Neural cell (in vitro differentiated cells): ENCODE measurements at regions not wholly inside any gene's neighbourhood (a gene's known extent, or its start where the extent isn't known, plus 50 kb on each side); places are given as distances from the start of the nearest gene placed in this dataset.

Source experiments
- EP300 ChIP-seq: fragments of 450-650 bp; conservative IDR thresholded peaks from 2 replicates; pipeline ENCODE4 v1.6.1; 2014; ENCODE audit warnings: antibody characterized with exemption, mild to moderate bottlenecking, moderate library complexity; ENCODE audit not compliant: poor library complexity, severe bottlenecking
- EZH2 ChIP-seq: fragments of 200-600, 300-800 bp; shearing (Covaris generic), sonication (generic); IDR thresholded peaks from 2 replicates; pipeline ENCODE4 v1.6.1; 2014; ENCODE audit warnings: antibody characterized with exemption, low read length, borderline replicate concordance, mild to moderate bottlenecking; ENCODE audit not compliant: insufficient read depth, poor library complexity, severe bottlenecking
- MXI1 ChIP-seq: fragments of 450-650 bp; conservative IDR thresholded peaks from 2 replicates; pipeline ENCODE4 v1.6.1; 2014; ENCODE audit warnings: antibody characterized with exemption, mild to moderate bottlenecking; ENCODE audit not compliant: poor library complexity, severe bottlenecking
- POLR2AphosphoS5 ChIP-seq: IDR thresholded peaks from 2 replicates; pipeline ENCODE4 v1.6.1; 2012
- SMC3 ChIP-seq: fragments of 450-650 bp; conservative IDR thresholded peaks from 2 replicates; pipeline ENCODE4 v1.6.1; 2014; ENCODE audit warnings: antibody characterized with exemption, mild to moderate bottlenecking, moderate library complexity; ENCODE audit not compliant: poor library complexity
- TF ChIP-seq, protein P1 (sequence below): fragments of 450-650 bp; IDR thresholded peaks from 2 replicates; pipeline ENCODE4 v1.5.1; 2014; ENCODE audit warnings: antibody characterized with exemption, mild to moderate bottlenecking, moderate library complexity; ENCODE audit not compliant: poor library complexity, severe bottlenecking
- TF ChIP-seq, protein P2 (sequence below): IDR thresholded peaks from 2 replicates; pipeline ENCODE4 v1.6.1; 2012; ENCODE audit warnings: borderline replicate concordance

- TF ChIP-seq EZH2 (no peak), MXI1 (no peak), POLR2AphosphoS5 (no peak), EP300 (no peak), SMC3 (no peak)
- TF ChIP-seq, protein P1, sequence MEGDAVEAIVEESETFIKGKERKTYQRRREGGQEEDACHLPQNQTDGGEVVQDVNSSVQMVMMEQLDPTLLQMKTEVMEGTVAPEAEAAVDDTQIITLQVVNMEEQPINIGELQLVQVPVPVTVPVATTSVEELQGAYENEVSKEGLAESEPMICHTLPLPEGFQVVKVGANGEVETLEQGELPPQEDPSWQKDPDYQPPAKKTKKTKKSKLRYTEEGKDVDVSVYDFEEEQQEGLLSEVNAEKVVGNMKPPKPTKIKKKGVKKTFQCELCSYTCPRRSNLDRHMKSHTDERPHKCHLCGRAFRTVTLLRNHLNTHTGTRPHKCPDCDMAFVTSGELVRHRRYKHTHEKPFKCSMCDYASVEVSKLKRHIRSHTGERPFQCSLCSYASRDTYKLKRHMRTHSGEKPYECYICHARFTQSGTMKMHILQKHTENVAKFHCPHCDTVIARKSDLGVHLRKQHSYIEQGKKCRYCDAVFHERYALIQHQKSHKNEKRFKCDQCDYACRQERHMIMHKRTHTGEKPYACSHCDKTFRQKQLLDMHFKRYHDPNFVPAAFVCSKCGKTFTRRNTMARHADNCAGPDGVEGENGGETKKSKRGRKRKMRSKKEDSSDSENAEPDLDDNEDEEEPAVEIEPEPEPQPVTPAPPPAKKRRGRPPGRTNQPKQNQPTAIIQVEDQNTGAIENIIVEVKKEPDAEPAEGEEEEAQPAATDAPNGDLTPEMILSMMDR = no peak
- TF ChIP-seq, protein P2, sequence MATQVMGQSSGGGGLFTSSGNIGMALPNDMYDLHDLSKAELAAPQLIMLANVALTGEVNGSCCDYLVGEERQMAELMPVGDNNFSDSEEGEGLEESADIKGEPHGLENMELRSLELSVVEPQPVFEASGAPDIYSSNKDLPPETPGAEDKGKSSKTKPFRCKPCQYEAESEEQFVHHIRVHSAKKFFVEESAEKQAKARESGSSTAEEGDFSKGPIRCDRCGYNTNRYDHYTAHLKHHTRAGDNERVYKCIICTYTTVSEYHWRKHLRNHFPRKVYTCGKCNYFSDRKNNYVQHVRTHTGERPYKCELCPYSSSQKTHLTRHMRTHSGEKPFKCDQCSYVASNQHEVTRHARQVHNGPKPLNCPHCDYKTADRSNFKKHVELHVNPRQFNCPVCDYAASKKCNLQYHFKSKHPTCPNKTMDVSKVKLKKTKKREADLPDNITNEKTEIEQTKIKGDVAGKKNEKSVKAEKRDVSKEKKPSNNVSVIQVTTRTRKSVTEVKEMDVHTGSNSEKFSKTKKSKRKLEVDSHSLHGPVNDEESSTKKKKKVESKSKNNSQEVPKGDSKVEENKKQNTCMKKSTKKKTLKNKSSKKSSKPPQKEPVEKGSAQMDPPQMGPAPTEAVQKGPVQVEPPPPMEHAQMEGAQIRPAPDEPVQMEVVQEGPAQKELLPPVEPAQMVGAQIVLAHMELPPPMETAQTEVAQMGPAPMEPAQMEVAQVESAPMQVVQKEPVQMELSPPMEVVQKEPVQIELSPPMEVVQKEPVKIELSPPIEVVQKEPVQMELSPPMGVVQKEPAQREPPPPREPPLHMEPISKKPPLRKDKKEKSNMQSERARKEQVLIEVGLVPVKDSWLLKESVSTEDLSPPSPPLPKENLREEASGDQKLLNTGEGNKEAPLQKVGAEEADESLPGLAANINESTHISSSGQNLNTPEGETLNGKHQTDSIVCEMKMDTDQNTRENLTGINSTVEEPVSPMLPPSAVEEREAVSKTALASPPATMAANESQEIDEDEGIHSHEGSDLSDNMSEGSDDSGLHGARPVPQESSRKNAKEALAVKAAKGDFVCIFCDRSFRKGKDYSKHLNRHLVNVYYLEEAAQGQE = no peak
Observed at GRCh38 chr6:79338493-79338892, 104.0 kb upstream of the HMGN3 start.
